HCT116 (cell line): ENCODE measurements at regions not wholly inside any gene's neighbourhood (a gene's known extent, or its start where the extent isn't known, plus 50 kb on each side); places are given as distances from the start of the nearest gene placed in this dataset.

ENCODE experiments used
- ATAC-seq: fragments of 200-7000 bp; cut with Tn5 transposase; 2 replicates; pipeline ENCODE4 v1.9.1; 2020; ENCODE audit warnings: mild to moderate bottlenecking, moderate library complexity
- BruUV-seq: library from RNA; stranded (reverse); fragments of 400-500 nt; replicated peaks from 2 replicates; lab custom pipeline; 2021; lab: Mats Ljungman, UMichigan
- CTCF ChIA-PET: fragments of 300-600 bp; sonication (Branson Sonifier 250); formaldehyde crosslinking; loops from one replicate; lab custom pipeline; 2021; ENCODE audit warnings: antibody characterized with exemption; lab: Charles Lee
- POLR2A ChIA-PET: fragments of 300-600, 350-600 bp; sonication (Branson Sonifier 250); formaldehyde crosslinking; loops from one replicate; lab custom pipeline; 2021; ENCODE audit warnings: antibody characterized with exemption; lab: Charles Lee
- RAD21 ChIA-PET, 2 experiments: fragments of 300-600 bp; sonication (Branson Sonifier 250); formaldehyde crosslinking; loops; one replicate each; lab custom pipeline; 2023; ENCODE audit warnings: low total read pairs in 2 of 2; ENCODE audit not compliant: uncharacterized antibody in 2 of 2, unreplicated experiment in 2 of 2, low non-redundant PET in 1 of 2; lab: Charles Lee
- DNase-seq: peaks from one replicate; pipeline ENCODE4 v3.0.0-alpha.2; 2010; ENCODE audit warnings: low read depth, low spot score
- H2AFZ ChIP-seq: fragments of 200-600 bp; shearing (Covaris generic), sonication (generic); 2 replicates; pipeline ENCODE4 v1.6.1; 2017; ENCODE audit warnings: low read depth, mixed run types, mixed read lengths, antibody characterized with exemption, low read length; ENCODE audit not compliant: poor library complexity, severe bottlenecking
- H3K27ac ChIP-seq: 2 replicates; pipeline ENCODE4 v1.5.1; 2012; ENCODE audit warnings: low read depth, low read length
- H3K27me3 ChIP-seq: fragments of 200-600 bp; sonication (generic); 2 replicates; pipeline ENCODE4 v1.6.1; 2016; ENCODE audit warnings: mixed run types, low read length, mixed read lengths; ENCODE audit not compliant: insufficient read depth
- H3K36me3 ChIP-seq, 2 experiments: fragments of 200-500 bp in 1 of 2; fragments of 200-600 bp in 1 of 2; sonication (Bioruptor generic) in 1 of 2; sonication (generic) in 1 of 2; 2 replicates each; pipeline versions ENCODE4 v1.5.1 to v1.6.1; 2014 to 2016; ENCODE audit warnings: low read length in 2 of 2, inconsistent platforms in 1 of 2, mixed read lengths in 1 of 2, mixed run types in 1 of 2; ENCODE audit not compliant: insufficient read depth in 2 of 2, control insufficient read depth in 1 of 2
- H3K4me1 ChIP-seq, 2 experiments: fragments of 200-600 bp in 1 of 2; sonication (generic) in 1 of 2; 2 replicates each; pipeline versions ENCODE4 v1.5.1 to v1.6.1; 2012 to 2017; ENCODE audit warnings: low read length in 2 of 2, inconsistent platforms in 1 of 2, mild to moderate bottlenecking in 1 of 2, mixed read lengths in 1 of 2, mixed run types in 1 of 2, moderate library complexity in 1 of 2; ENCODE audit not compliant: insufficient read depth in 2 of 2, control insufficient read depth in 1 of 2
- H3K4me2 ChIP-seq: fragments of 200-600 bp; sonication (generic); 2 replicates; pipeline ENCODE4 v1.6.1; 2017; ENCODE audit warnings: mixed run types, low read length, mixed read lengths
- H3K4me3 ChIP-seq, 2 experiments: fragments of 200-600 bp in 1 of 2; sonication (generic) in 1 of 2; replicated peaks in 1 of 2; 2 replicates each; pipeline ENCODE4 v1.5.1; 2011 to 2016; ENCODE audit warnings: low read length in 2 of 2, control low read depth in 1 of 2, low read depth in 1 of 2, mild to moderate bottlenecking in 1 of 2, mixed read lengths in 1 of 2, mixed run types in 1 of 2
- H3K79me2 ChIP-seq: fragments of 200-600 bp; sonication (generic); 2 replicates; pipeline ENCODE4 v1.6.1; 2017; ENCODE audit warnings: mild to moderate bottlenecking, mixed run types, low read length, moderate library complexity, mixed read lengths; ENCODE audit not compliant: insufficient read depth
- H3K9ac ChIP-seq: fragments of 200-600 bp; sonication (generic); 2 replicates; pipeline ENCODE4 v1.6.1; 2016; ENCODE audit warnings: low read length, mixed read lengths
- H3K9me2 ChIP-seq: fragments of 200-600 bp; sonication (generic), shearing (Covaris generic); 2 replicates; pipeline ENCODE4 v1.6.1; 2017; ENCODE audit warnings: mixed run types, mild to moderate bottlenecking, moderate library complexity; ENCODE audit not compliant: insufficient read depth
- H3K9me3 ChIP-seq, 2 experiments: fragments of 200-500 bp in 1 of 2; fragments of 200-600 bp in 1 of 2; sonication (Bioruptor generic) in 1 of 2; sonication (generic) in 1 of 2; 2 replicates each; pipeline ENCODE4 v1.6.1; 2014 to 2017; ENCODE audit warnings: low read length in 2 of 2, mixed read lengths in 2 of 2, inconsistent platforms in 1 of 2, low read depth in 1 of 2, mild to moderate bottlenecking in 1 of 2, mixed run types in 1 of 2, moderate library complexity in 1 of 2; ENCODE audit not compliant: control insufficient read depth in 1 of 2, insufficient read depth in 1 of 2
- H4K20me1 ChIP-seq: fragments of 200-600 bp; sonication (generic), shearing (Covaris generic); 2 replicates; pipeline ENCODE4 v1.6.1; 2017; ENCODE audit warnings: mixed run types, mild to moderate bottlenecking, moderate library complexity; ENCODE audit not compliant: insufficient read depth
- CEBPB ChIP-seq: IDR thresholded peaks from 2 replicates; pipeline ENCODE4 v1.6.1; 2012; ENCODE audit warnings: low read depth
- ELF1 ChIP-seq: IDR thresholded peaks from 2 replicates; pipeline ENCODE4 v1.6.1; 2012; ENCODE audit warnings: low read depth, borderline replicate concordance
- EZH2 ChIP-seq: fragments of 200-600 bp; sonication (generic); IDR thresholded peaks from 2 replicates; pipeline ENCODE4 v1.6.1; 2017; ENCODE audit warnings: antibody characterized with exemption, mixed run types
- EZH2phosphoT487 ChIP-seq: fragments of 200-600 bp; IDR thresholded peaks from 2 replicates; pipeline ENCODE4 v1.6.1; 2018; ENCODE audit warnings: antibody characterized with exemption, borderline replicate concordance
- FOSL1 ChIP-seq: IDR thresholded peaks from 2 replicates; pipeline ENCODE4 v1.6.1; 2012; ENCODE audit warnings: low read depth
- JUND ChIP-seq: IDR thresholded peaks from 2 replicates; pipeline ENCODE4 v1.6.1; 2012
- MAX ChIP-seq: IDR thresholded peaks from 2 replicates; pipeline ENCODE4 v1.6.1; 2012
- SRF ChIP-seq: IDR thresholded peaks from 2 replicates; pipeline ENCODE4 v1.6.1; 2012; ENCODE audit warnings: low read depth
- TCF7L2 ChIP-seq: IDR thresholded peaks from 2 replicates; pipeline ENCODE4 v1.7.0; 2011; ENCODE audit warnings: borderline replicate concordance, inconsistent platforms; ENCODE audit not compliant: insufficient read depth, insufficient read length; ENCODE audit errors: extremely low read depth
- YY1 ChIP-seq: IDR thresholded peaks from 2 replicates; pipeline ENCODE4 v1.6.1; 2011; ENCODE audit warnings: low read length, low read depth, moderate library complexity, mild to moderate bottlenecking; ENCODE audit not compliant: insufficient replicate concordance; ENCODE audit errors: extremely low read depth
- ZBTB33 ChIP-seq: IDR thresholded peaks from 2 replicates; pipeline ENCODE4 v1.6.1; 2011; ENCODE audit warnings: mild to moderate bottlenecking, low read length, moderate library complexity; ENCODE audit not compliant: insufficient replicate concordance; ENCODE audit errors: extremely low read depth
- ZFX ChIP-seq: fragments of 450-650 bp; IDR thresholded peaks from 2 replicates; pipeline ENCODE4 v1.6.1; 2017
- intact Hi-C: fragments of 100-400 bp; cut with micrococcal nuclease; formaldehyde crosslinking; loops from 2 replicates; pipeline ENCODE4 v1.10.0; 2022
- TF ChIP-seq, protein P1 (sequence below), 3 experiments: fragments of 200-600 bp in 1 of 3; sonication (generic) in 1 of 3; IDR thresholded peaks in 2 of 3; conservative IDR thresholded peaks in 1 of 3; 2 replicates each; pipeline ENCODE4 v1.5.1; 2012 to 2017; ENCODE audit warnings: low read depth in 2 of 3, low read length in 2 of 3, antibody characterized with exemption in 1 of 3, borderline replicate concordance in 1 of 3, control low read depth in 1 of 3, mild to moderate bottlenecking in 1 of 3, mixed read lengths in 1 of 3, mixed run types in 1 of 3, moderate library complexity in 1 of 3; ENCODE audit not compliant: insufficient read depth in 1 of 3

GRCh38 chr4:187664011-187664410 lies 331.6 kb upstream of the ZFP42 start:
- Histone ChIP-seq H3K9me3 (no peaks in the 10 kb centered on the region), H3K9me2 (no peaks in the 10 kb centered on the region)
- no TSS peak for BruUV-seq

More at GRCh38 chr4:187664011-187664410, 331.6 kb upstream of the ZFP42 start:
- no peaks in the 10 kb centered on the region for H3K79me2 ChIP-seq
- no peaks in the 10 kb centered on the region for H4K20me1 ChIP-seq
- H3K27ac ChIP-seq = no peak overlapping the region
- intact Hi-C loops = no loop called here
- no peak for DNase-seq
- no peaks in the 10 kb centered on the region for H3K27me3 ChIP-seq
- no peak for ATAC-seq
- no peak overlapping the region for H3K4me3 ChIP-seq
- H2AFZ ChIP-seq = no peak overlapping the region
- no peak overlapping the region for H3K4me2 ChIP-seq
- RAD21 ChIA-PET = no interaction called here
- POLR2A ChIA-PET = no interaction called here
- no peaks in the 10 kb centered on the region for H3K36me3 ChIP-seq
- TF ChIP-seq TCF7L2 (no peak), ZFX (no peak), EZH2phosphoT487 (no peak), FOSL1 (no peak), CEBPB (no peak), EZH2 (no peak), ZBTB33 (no peak), ELF1 (no peak), YY1 (no peak), MAX (no peak), SRF (no peak), JUND (no peak)
- TF ChIP-seq, protein P1, sequence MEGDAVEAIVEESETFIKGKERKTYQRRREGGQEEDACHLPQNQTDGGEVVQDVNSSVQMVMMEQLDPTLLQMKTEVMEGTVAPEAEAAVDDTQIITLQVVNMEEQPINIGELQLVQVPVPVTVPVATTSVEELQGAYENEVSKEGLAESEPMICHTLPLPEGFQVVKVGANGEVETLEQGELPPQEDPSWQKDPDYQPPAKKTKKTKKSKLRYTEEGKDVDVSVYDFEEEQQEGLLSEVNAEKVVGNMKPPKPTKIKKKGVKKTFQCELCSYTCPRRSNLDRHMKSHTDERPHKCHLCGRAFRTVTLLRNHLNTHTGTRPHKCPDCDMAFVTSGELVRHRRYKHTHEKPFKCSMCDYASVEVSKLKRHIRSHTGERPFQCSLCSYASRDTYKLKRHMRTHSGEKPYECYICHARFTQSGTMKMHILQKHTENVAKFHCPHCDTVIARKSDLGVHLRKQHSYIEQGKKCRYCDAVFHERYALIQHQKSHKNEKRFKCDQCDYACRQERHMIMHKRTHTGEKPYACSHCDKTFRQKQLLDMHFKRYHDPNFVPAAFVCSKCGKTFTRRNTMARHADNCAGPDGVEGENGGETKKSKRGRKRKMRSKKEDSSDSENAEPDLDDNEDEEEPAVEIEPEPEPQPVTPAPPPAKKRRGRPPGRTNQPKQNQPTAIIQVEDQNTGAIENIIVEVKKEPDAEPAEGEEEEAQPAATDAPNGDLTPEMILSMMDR (IDR thresholded peaks at IDR 0.05 in 2 of 3, conservative IDR thresholded peaks at IDR 0.05 in 1 of 3; ENCODE audit: borderline replicate concordance in 1 of 3, insufficient read depth in 1 of 3, low read depth in 2 of 3, low read length in 2 of 3) = no peak
- no peak overlapping the region for H3K9ac ChIP-seq
- H3K4me1 ChIP-seq = no peaks in the 10 kb centered on the region
- CTCF ChIA-PET = no interaction called here
